Esophagus squamous epithelium (tissue), 5 donors: ENCODE measurements at regions not wholly inside any gene's neighbourhood (a gene's known extent, or its start where the extent isn't known, plus 50 kb on each side); places are given as distances from the start of the nearest gene placed in this dataset.

ENCODE experiments used
- DNase-seq: peaks from one replicate; lab custom pipeline; 2025; lab: John Stamatoyannopoulos, UW
- H3K27ac ChIP-seq, 4 donors: fragments of 200-600 bp; sonication (generic); one replicate each; pipeline ENCODE4 v1.5.1; 2016 to 2019; ENCODE audit warnings: mild to moderate bottlenecking in 1 of 4
- H3K27me3 ChIP-seq, 4 donors: fragments of 200-600 bp; sonication (generic); 1 replicate in 3 of 4; 2 replicates in 1 of 4; pipeline versions ENCODE4 v1.5.1 to v1.6.0; 2017 to 2021; ENCODE audit warnings: antibody characterized with exemption in 1 of 4
- H3K36me3 ChIP-seq, 3 donors: fragments of 200-600 bp; sonication (generic); one replicate each; pipeline ENCODE4 v1.5.1; 2016 to 2019
- H3K4me1 ChIP-seq, 3 donors: fragments of 200-600 bp; sonication (generic); one replicate each; pipeline ENCODE4 v1.5.1; 2017 to 2019
- H3K4me3 ChIP-seq, 4 donors: fragments of 200-600 bp; sonication (generic); 1 replicate in 3 of 4; 2 replicates in 1 of 4; pipeline ENCODE4 v1.5.1; 2016 to 2019; ENCODE audit warnings: mild to moderate bottlenecking in 2 of 4, moderate library complexity in 1 of 4
- H3K9me3 ChIP-seq, 3 donors: fragments of 200-600 bp; sonication (generic); one replicate each; pipeline ENCODE4 v1.5.1; 2016 to 2019
- CTCF ChIP-seq, 6 experiments: fragments of 450-650 bp in 4 of 6; fragments of 200-600 bp in 2 of 6; sonication (generic) in 2 of 6; IDR thresholded peaks; one replicate each; pipeline ENCODE4 v1.5.1; 2016 to 2019; ENCODE audit warnings: antibody characterized with exemption in 6 of 6, mild to moderate bottlenecking in 4 of 6, moderate library complexity in 4 of 6
- POLR2A ChIP-seq, 4 donors: fragments of 450-650 bp; IDR thresholded peaks; one replicate each; pipeline ENCODE4 v1.6.1; 2017; ENCODE audit warnings: antibody characterized with exemption in 4 of 4, mild to moderate bottlenecking in 4 of 4, moderate library complexity in 3 of 4
- WGBS, 2 donors: methylation state at CpG; one replicate each; pipeline ENCODE4 v1.1.5; 2018; 5-methylcytosine and 5-hydroxymethylcytosine counted together
- intact Hi-C: fragments of 100-400 bp; cut with DNase I; formaldehyde crosslinking; loops from one replicate; pipeline ENCODE4 v1.15.0; 2022
- donor health status: DM: yes; HTN: yes; CAD: no.

- no peak for DNase-seq
- Histone ChIP-seq H3K27ac (no peak overlapping the region), H3K27me3 (no peaks in the 10 kb centered on the region), H3K36me3 (no peaks in the 10 kb centered on the region), H3K9me3 (no peaks in the 10 kb centered on the region), H3K4me1 (no peaks in the 10 kb centered on the region), H3K4me3 (no peak overlapping the region)
- WGBS, 2 donors: 88 to 89% methylated on average over 2 of the region's 2 CpGs
- intact Hi-C loops: no loop called here
- no peak for TF ChIP-seq CTCF (IDR thresholded peaks at IDR 0.05)
- TF ChIP-seq POLR2A (IDR thresholded peaks at IDR 0.05): no peak
Measured at GRCh38 chr1:232859216-232859615, 54.0 kb downstream of the MAP10 start.

DNA sequence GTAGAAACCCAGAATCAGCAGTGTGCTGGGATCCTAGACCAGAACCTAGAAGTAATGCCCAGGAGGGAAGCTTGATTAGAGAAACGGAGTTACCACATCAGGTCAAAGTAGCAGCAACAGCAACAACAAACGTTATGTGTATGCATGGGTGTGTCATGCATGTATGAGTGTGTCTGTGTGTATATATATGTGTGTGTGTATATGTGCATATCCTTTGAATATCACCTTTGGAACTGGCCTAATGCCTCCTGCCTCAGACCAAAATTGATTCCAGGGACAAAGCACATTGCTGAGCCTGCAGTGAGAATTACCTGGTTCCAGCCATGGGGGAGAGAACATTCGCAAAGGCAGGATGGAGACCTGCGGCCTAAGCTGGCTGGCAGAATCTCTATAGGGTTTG is 55.9 kb downstream of the MAP10 start:
- H3K9me3 ChIP-seq: no peaks in the 10 kb centered on the region
- WGBS, 2 donors: 84 to 87% methylated on average over 4 of the region's 4 CpGs
- DNase-seq: no peak
- H3K36me3 ChIP-seq: no peaks in the 10 kb centered on the region
- H3K4me1 ChIP-seq: no peaks in the 10 kb centered on the region
- no peak overlapping the region for H3K27ac ChIP-seq
- H3K27me3 ChIP-seq: no peaks in the 10 kb centered on the region
- H3K4me3 ChIP-seq: no peak overlapping the region
- intact Hi-C loops: no loop called here
- TF ChIP-seq POLR2A (IDR thresholded peaks at IDR 0.05) (no peak), CTCF (IDR thresholded peaks at IDR 0.05) (no peak)

GRCh38 chr1:232863544-232864275 is 58.5 kb downstream of the MAP10 start:
- no peak for TF ChIP-seq CTCF (IDR thresholded peaks at IDR 0.05)
- H3K4me1 ChIP-seq: peaks cover 0 to 2% (median 0%) of the 10 kb centered on the region in 3 donors
- no peaks in the 10 kb centered on the region for H3K36me3 ChIP-seq
- DNase-seq: no peak
- no peaks in the 10 kb centered on the region for H3K27me3 ChIP-seq
- H3K9me3 ChIP-seq: no peaks in the 10 kb centered on the region
- intact Hi-C loops: no loop called here
- no peak overlapping the region for H3K4me3 ChIP-seq
- whole genome bisulfite sequencing, 2 donors: 81% methylated on average over 10 of the region's 10 CpGs
- H3K27ac ChIP-seq: no peak overlapping the region

DNA sequence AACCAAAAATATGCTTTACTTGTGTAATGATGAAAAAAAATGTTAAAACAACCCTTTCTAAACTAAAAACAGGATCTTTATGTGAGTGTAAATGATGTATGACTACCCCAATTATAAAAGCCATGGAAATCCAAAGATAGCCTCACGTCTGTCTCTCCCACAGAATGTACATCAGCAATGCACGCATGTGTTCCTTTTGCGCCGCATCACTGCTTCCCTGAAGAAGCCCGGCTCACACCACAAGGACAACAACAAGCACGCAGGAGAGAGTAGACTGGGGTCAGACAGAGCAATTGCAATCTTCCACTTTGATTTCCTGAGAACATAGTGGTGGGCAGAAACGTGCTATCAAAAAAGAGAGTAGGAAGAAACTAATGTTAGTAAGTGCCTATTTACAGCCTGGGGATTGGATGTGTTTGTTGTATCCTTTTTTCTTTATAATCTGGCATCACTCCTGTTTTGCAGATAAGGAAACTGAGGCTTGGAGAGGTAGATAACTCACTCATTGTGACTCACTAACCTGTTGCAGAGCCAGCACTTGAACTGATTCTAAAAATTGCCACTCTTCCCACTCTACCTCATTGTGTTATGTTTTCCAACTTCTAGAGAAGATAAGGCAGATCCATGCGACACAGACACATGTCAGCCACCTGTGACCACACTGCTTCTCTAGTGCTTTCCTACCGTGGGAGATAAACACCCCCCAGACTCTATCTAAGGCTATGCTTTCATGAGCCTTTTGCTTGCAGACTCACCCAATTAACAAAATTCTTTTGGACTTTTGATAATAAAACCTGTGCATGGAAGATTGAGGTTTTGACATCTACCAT is 60.1 kb downstream of the MAP10 start:
- intact Hi-C loops: no loop called here
- Histone ChIP-seq H3K4me3 (no peak overlapping the region), H3K27ac (no peak overlapping the region), H3K27me3 (no peaks in the 10 kb centered on the region), H3K4me1 (peaks cover 0 to 13% (median 7%) of the 10 kb centered on the region in 3 donors), H3K36me3 (no peaks in the 10 kb centered on the region), H3K9me3 (no peaks in the 10 kb centered on the region)
- DNase-seq: no peak
- 78 to 85% methylated on average over 8 to 9 of the region's 9 CpGs for WGBS, 2 donors
- TF ChIP-seq POLR2A (IDR thresholded peaks at IDR 0.05) (no peak), CTCF (IDR thresholded peaks at IDR 0.05) (no peak)
